HepG2 (cell line): ENCODE measurements at regions not wholly inside any gene's neighbourhood (a gene's known extent, or its start where the extent isn't known, plus 50 kb on each side); places are given as distances from the start of the nearest gene placed in this dataset.

Experiments used
- ATAC-seq: fragments of 200-7000 bp; cut with Tn5 transposase; 3 replicates; pipeline ENCODE4 v1.9.1; 2020; ENCODE audit warnings: mild to moderate bottlenecking, moderate library complexity
- BruUV-seq: library from RNA; stranded (reverse); fragments of 400-500 nt; replicated peaks from 2 replicates; lab custom pipeline; 2021; lab: Mats Ljungman, UMichigan
- CTCF ChIA-PET: fragments of 300-600 bp; formaldehyde crosslinking; extraction: SDS; loops from one replicate; lab custom pipeline; 2021; ENCODE audit warnings: low total read pairs, inconsistent platforms, low intra/inter-chr PET ratio; lab: Yijun Ruan, JAX
- POLR2A ChIA-PET: fragments of 350-600 bp; sonication (Branson Sonifier 250); formaldehyde crosslinking; loops from one replicate; lab custom pipeline; 2020; ENCODE audit warnings: antibody characterized with exemption, inconsistent platforms; lab: Yijun Ruan, JAX
- DNase-seq: peaks from one replicate; pipeline ENCODE4 v3.0.0-alpha.2; 2015; ENCODE audit warnings: low spot score
- FAIRE-seq: peaks from 3 replicates; lab custom pipeline; 2011; peaks lifted over from hg19 to GRCh38; lab: Jason Lieb, UNC
- H2AFZ ChIP-seq: one replicate; pipeline ENCODE4 v1.6.1; 2011; ENCODE audit warnings: low read length, inconsistent platforms
- H3K27ac ChIP-seq: fragments of 300-600 bp; 3 replicates; pipeline ENCODE4 v1.8.0; 2011; ENCODE audit warnings: mixed run types, mild to moderate bottlenecking, mixed read lengths, low read length, inconsistent platforms; ENCODE audit not compliant: insufficient read depth; ENCODE audit errors: extremely low read length
- H3K27me3 ChIP-seq, 2 experiments: fragments of 200-600 bp in 1 of 2; 2 replicates in 1 of 2; 3 replicates in 1 of 2; pipeline versions ENCODE4 v1.6.0 to v1.8.0; 2011; ENCODE audit warnings: low read length in 2 of 2, mild to moderate bottlenecking in 2 of 2, moderate library complexity in 2 of 2, inconsistent platforms in 1 of 2; ENCODE audit not compliant: insufficient read depth in 2 of 2, control insufficient read depth in 1 of 2
- H3K36me3 ChIP-seq, 2 experiments: fragments of 200-600 bp in 1 of 2; replicated peaks in 1 of 2; 2 replicates in 1 of 2; 3 replicates in 1 of 2; pipeline versions ENCODE4 v1.5.1 to v1.8.0; 2011; ENCODE audit warnings: low read length in 2 of 2, inconsistent platforms in 1 of 2; ENCODE audit not compliant: insufficient read depth in 2 of 2, control insufficient read depth in 1 of 2
- H3K4me1 ChIP-seq: 2 replicates; pipeline ENCODE4 v1.5.1; 2012; ENCODE audit warnings: low read length, inconsistent platforms; ENCODE audit not compliant: insufficient read depth
- H3K4me2 ChIP-seq: 2 replicates; pipeline ENCODE4 v1.6.0; 2011; ENCODE audit warnings: low read depth, low read length, inconsistent platforms
- H3K4me3 ChIP-seq, 3 experiments: fragments of 200-600 bp in 1 of 3; sonication (generic), shearing (Covaris generic) in 1 of 3; replicated peaks in 1 of 3; 2 replicates each; pipeline ENCODE4 v1.5.1; 2011 to 2016; ENCODE audit warnings: low read length in 3 of 3, inconsistent platforms in 2 of 3, low read depth in 2 of 3, mild to moderate bottlenecking in 2 of 3, control low read depth in 1 of 3, mixed read lengths in 1 of 3; ENCODE audit not compliant: insufficient read depth in 1 of 3
- H3K79me2 ChIP-seq: one replicate; pipeline ENCODE4 v1.6.1; 2011; ENCODE audit warnings: low read length, inconsistent platforms; ENCODE audit not compliant: insufficient read depth
- H3K9ac ChIP-seq: 2 replicates; pipeline ENCODE4 v1.6.0; 2011; ENCODE audit warnings: mild to moderate bottlenecking, low read depth, low read length, inconsistent platforms; ENCODE audit not compliant: insufficient read depth
- H3K9me3 ChIP-seq: 2 replicates; pipeline ENCODE4 v1.5.1; 2012; ENCODE audit warnings: mild to moderate bottlenecking, low read length
- H4K20me1 ChIP-seq: 2 replicates; pipeline ENCODE4 v1.6.0; 2011; ENCODE audit warnings: inconsistent platforms, mild to moderate bottlenecking, low read length, moderate library complexity; ENCODE audit not compliant: insufficient read depth
- SCMH1 ChIP-seq: sonication (generic); formaldehyde crosslinking; IDR thresholded peaks from 2 replicates; pipeline ENCODE4 v1.9.0; 2021; ENCODE audit warnings: missing genetic modification reagents, mild to moderate bottlenecking, borderline replicate concordance
- SRSF1 ChIP-seq: fragments of 200-400 bp; formaldehyde crosslinking; optimal IDR thresholded peaks from 2 replicates; pipeline ENCODE3; 2017; ENCODE audit warnings: mild to moderate bottlenecking, low read depth, low read length, moderate library complexity
- ZNF260 ChIP-seq: sonication (generic); formaldehyde crosslinking; IDR thresholded peaks from 2 replicates; pipeline ENCODE4 v1.4.0; 2020; ENCODE audit warnings: missing genetic modification reagents, low read depth, mild to moderate bottlenecking, borderline replicate concordance
- ZNF597 ChIP-seq: sonication (generic); formaldehyde crosslinking; IDR thresholded peaks from 2 replicates; pipeline ENCODE4 v1.5.0; 2020; ENCODE audit warnings: missing genetic modification reagents
- ZNF629 ChIP-seq: sonication (generic); formaldehyde crosslinking; conservative IDR thresholded peaks from 2 replicates; pipeline ENCODE4 v1.5.0; 2020; ENCODE audit warnings: missing genetic modification reagents
- WGBS: methylation state at CpG from one replicate; pipeline ENCODE4 v1.1.6; 2017; ENCODE audit warnings: low lambda C conversion rate; 5-methylcytosine and 5-hydroxymethylcytosine counted together
- in situ Hi-C: cut with HindIII; loops from 2 replicates; pipeline ENCODE4 v1.10.0; 2017; ENCODE audit warnings: low pct_unique_long_range_greater_than_20kb; ENCODE audit not compliant: extremely low pct_ligation_motif_present
- intact Hi-C: fragments of 100-400 bp; cut with micrococcal nuclease; formaldehyde crosslinking; loops from one replicate; pipeline ENCODE4 v1.10.0; 2022; ENCODE audit not compliant: unreplicated experiment

GRCh38 chr6:16837217-16837972 lies 76.1 kb upstream of the ATXN1 start:
- no peak overlapping the region for H3K4me3 ChIP-seq
- ChIA-PET POLR2A (no interaction called here), CTCF (no interaction called here)
- no peak overlapping the region for H3K4me2 ChIP-seq
- no peaks in the 10 kb centered on the region for H4K20me1 ChIP-seq
- FAIRE-seq (no peak), ATAC-seq (no peak), DNase-seq (no peak)
- no peak overlapping the region for H3K9ac ChIP-seq
- in situ Hi-C loops (no loop called here), intact Hi-C loops (no loop called here)
- H3K9me3 ChIP-seq: no peaks in the 10 kb centered on the region
- H3K36me3 ChIP-seq: no peaks in the 10 kb centered on the region
- no TSS peak for BruUV-seq
- H3K79me2 ChIP-seq: no peaks in the 10 kb centered on the region
- WGBS: 29% methylated on average over 6 of the region's 6 CpGs
- H3K4me1 ChIP-seq: no peaks in the 10 kb centered on the region
- TF ChIP-seq ZNF629 (CRISPR knock-in tag) (no peak), ZNF260 (no peak), SCMH1 (CRISPR knock-in tag) (no peak), SRSF1 (no peak), ZNF597 (CRISPR knock-in tag) (no peak)
- H3K27me3 ChIP-seq: peaks cover 0 to 7% of the 10 kb centered on the region in 2 experiments; a peak in 2 of 5 replicates
- no peak overlapping the region for H2AFZ ChIP-seq
- H3K27ac ChIP-seq: no peak overlapping the region
